Activated naive CD4-positive, alpha-beta T cell treated with anti-CD3 and anti-CD28 coated beads, Interleukin-2, amount 50 U/mL, for 24 hours (primary cell): ENCODE measurements at regions not wholly inside any gene's neighbourhood (a gene's known extent, or its start where the extent isn't known, plus 50 kb on each side); places are given as distances from the start of the nearest gene placed in this dataset.

Source experiments
- H3K27ac Mint-ChIP-seq: one replicate; pipeline ENCODE4 v1.8.0; 2021; ENCODE audit warnings: mild to moderate bottlenecking, mixed read lengths
- H3K27me3 Mint-ChIP-seq: one replicate; pipeline ENCODE4 v1.8.0; 2021; ENCODE audit warnings: mixed read lengths
- H3K36me3 Mint-ChIP-seq: one replicate; pipeline ENCODE4 v1.8.0; 2021; ENCODE audit warnings: mixed read lengths
- H3K4me1 Mint-ChIP-seq: one replicate; pipeline ENCODE4 v1.8.0; 2021; ENCODE audit warnings: mixed read lengths
- H3K4me3 Mint-ChIP-seq: one replicate; pipeline ENCODE4 v1.8.0; 2021; ENCODE audit warnings: mild to moderate bottlenecking, mixed read lengths
- H3K9me3 Mint-ChIP-seq: one replicate; pipeline ENCODE4 v1.8.0; 2021; ENCODE audit warnings: mixed read lengths

DNA sequence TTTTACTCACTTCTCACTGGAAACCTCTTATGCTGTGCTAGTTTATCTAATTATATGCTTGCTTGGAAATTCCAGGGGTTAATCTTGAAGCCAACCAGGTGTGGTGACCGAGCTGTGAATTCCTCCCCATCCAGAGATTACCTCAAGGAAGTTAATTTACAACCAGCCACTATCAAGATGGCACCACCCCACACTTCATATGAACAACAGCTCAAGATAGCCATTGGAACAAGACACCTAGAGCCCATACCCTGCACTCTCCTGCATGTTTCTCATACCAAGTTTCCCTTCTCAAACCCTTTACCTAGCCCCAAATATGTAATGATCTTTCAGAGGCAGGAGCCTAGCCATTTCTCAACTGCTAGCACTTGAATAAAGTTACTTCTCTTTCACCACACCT is 2156.9 kb upstream of the C9orf72 start:
- Mint-ChIP-seq H3K4me3 (no peak overlapping the region), H3K27ac (no peak overlapping the region), H3K27me3 (no peaks in the 10 kb centered on the region), H3K36me3 (no peaks in the 10 kb centered on the region), H3K9me3 (peaks cover 6% of the 10 kb centered on the region), H3K4me1 (no peaks in the 10 kb centered on the region)

DNA sequence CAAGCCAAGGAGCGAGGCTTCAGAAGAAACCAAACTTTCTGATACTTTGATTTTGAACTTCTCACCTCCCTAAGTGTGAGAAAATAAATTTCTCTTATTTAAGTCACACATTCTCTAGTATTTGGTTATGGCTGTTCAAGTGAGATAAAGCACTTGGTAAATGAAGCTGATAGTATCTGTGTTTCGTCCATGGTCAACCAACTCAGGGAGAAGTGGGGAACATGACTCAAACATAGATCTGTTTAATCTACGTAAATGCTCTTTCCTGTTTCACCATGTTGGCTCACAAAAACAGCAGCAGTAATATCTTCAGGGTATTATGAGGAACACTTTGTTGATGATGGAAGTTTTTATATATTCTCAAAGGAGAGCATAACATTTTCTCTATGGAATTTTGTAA is 2167.2 kb upstream of the C9orf72 start:
- Mint-ChIP-seq H3K27ac (no peak overlapping the region), H3K4me1 (no peaks in the 10 kb centered on the region), H3K9me3 (peaks cover 5% of the 10 kb centered on the region), H3K36me3 (no peaks in the 10 kb centered on the region), H3K4me3 (no peak overlapping the region), H3K27me3 (no peaks in the 10 kb centered on the region)

DNA sequence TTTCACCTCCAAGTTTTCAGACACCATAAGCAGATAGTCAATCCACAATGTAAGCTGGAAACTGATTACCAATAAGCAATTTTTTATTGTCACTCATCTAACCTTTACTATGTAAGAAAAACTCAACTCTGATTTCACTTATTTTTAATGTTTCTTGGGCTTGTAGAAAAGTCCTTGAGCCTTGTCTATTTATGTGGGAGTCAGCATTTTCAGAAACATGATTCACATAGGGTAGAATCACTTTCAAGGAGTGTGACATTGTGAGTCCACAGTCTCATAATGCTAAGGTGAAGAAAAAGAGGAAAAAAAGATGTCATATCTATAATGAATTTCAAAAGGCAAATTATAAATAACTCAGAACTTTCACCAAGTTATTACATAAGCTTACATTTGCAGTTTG is 2167.9 kb upstream of the C9orf72 start:
- Mint-ChIP-seq H3K36me3 (no peaks in the 10 kb centered on the region), H3K27me3 (no peaks in the 10 kb centered on the region), H3K4me1 (no peaks in the 10 kb centered on the region), H3K27ac (no peak overlapping the region), H3K9me3 (peaks cover 5% of the 10 kb centered on the region), H3K4me3 (no peak overlapping the region)

GRCh38 chr9:29750062-29750461 is 2176.8 kb upstream of the C9orf72 start:
- Mint-ChIP-seq H3K27me3 (no peaks in the 10 kb centered on the region), H3K27ac (no peak overlapping the region), H3K4me3 (no peak overlapping the region), H3K4me1 (no peaks in the 10 kb centered on the region), H3K9me3 (no peaks in the 10 kb centered on the region), H3K36me3 (no peaks in the 10 kb centered on the region)

DNA sequence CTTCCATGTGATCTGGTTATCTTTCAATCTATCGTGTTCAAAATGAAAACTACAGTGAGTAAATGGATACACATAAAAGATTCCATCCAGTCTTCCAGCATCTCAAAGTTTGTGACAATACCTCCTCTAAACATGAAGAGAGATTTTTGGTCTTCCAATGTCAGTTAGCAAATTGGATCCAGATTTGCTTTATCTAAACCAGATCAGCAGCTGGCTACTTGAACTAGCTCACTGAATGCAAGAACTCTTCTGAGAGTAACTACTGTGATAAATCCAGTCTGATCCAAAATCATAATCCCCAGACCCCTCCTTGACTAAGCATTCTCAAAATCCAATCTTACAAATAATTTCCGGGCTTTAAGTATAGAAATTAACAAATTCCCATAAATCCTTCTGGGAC is 2177.9 kb upstream of the C9orf72 start:
- H3K4me1 Mint-ChIP-seq, result no peaks in the 10 kb centered on the region
- no peaks in the 10 kb centered on the region for H3K36me3 Mint-ChIP-seq
- no peaks in the 10 kb centered on the region for H3K27me3 Mint-ChIP-seq
- no peaks in the 10 kb centered on the region for H3K9me3 Mint-ChIP-seq
- no peak overlapping the region for H3K4me3 Mint-ChIP-seq
- H3K27ac Mint-ChIP-seq, result no peak overlapping the region

- Mint-ChIP-seq H3K36me3 (no peaks in the 10 kb centered on the region), H3K27me3 (no peaks in the 10 kb centered on the region), H3K4me1 (no peaks in the 10 kb centered on the region), H3K27ac (no peak overlapping the region), H3K4me3 (no peak overlapping the region), H3K9me3 (no peaks in the 10 kb centered on the region)
Measured at GRCh38 chr9:29753638-29754037, 2180.4 kb upstream of the C9orf72 start.

DNA sequence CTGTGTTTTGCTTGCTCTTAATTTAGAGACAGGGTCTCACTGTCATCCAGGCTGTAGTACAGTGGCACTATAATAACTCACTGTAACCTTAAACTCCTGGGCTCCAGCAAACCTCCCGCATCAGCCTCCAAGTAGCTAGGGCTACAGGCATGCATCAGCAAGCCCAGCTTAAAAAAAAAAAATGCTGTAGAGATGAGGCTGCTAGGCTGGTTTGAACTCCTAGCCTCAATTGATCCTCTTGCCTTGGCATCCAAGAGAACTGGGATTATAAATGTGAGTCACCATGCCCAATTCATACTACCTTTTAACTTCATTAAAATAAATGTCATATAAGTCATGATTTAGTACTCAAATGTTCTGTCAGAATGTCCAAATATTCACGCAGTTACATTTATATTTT is 2195.7 kb upstream of the C9orf72 start:
- Mint-ChIP-seq H3K36me3 (no peaks in the 10 kb centered on the region), H3K27ac (no peak overlapping the region), H3K4me3 (no peak overlapping the region), H3K9me3 (peaks cover 4% of the 10 kb centered on the region), H3K4me1 (no peaks in the 10 kb centered on the region), H3K27me3 (no peaks in the 10 kb centered on the region)

- H3K4me1 Mint-ChIP-seq, result no peaks in the 10 kb centered on the region
- peaks cover 3% of the 10 kb centered on the region for H3K9me3 Mint-ChIP-seq
- no peak overlapping the region for H3K4me3 Mint-ChIP-seq
- no peak overlapping the region for H3K27ac Mint-ChIP-seq
- no peaks in the 10 kb centered on the region for H3K36me3 Mint-ChIP-seq
- H3K27me3 Mint-ChIP-seq, result no peaks in the 10 kb centered on the region
Measured at GRCh38 chr9:29773676-29774075, 2200.4 kb upstream of the C9orf72 start.

GRCh38 chr9:29775491-29775890 is 2202.2 kb upstream of the C9orf72 start:
- Mint-ChIP-seq H3K4me1 (no peaks in the 10 kb centered on the region), H3K36me3 (no peaks in the 10 kb centered on the region), H3K27ac (no peak overlapping the region), H3K4me3 (no peak overlapping the region), H3K27me3 (no peaks in the 10 kb centered on the region), H3K9me3 (peaks cover 3% of the 10 kb centered on the region)

- H3K4me1 Mint-ChIP-seq, result no peaks in the 10 kb centered on the region
- H3K36me3 Mint-ChIP-seq, result no peaks in the 10 kb centered on the region
- H3K9me3 Mint-ChIP-seq, result peaks cover 3% of the 10 kb centered on the region
- no peak overlapping the region for H3K27ac Mint-ChIP-seq
- no peaks in the 10 kb centered on the region for H3K27me3 Mint-ChIP-seq
- no peak overlapping the region for H3K4me3 Mint-ChIP-seq
Measured at GRCh38 chr9:29778281-29778849, 2205.1 kb upstream of the C9orf72 start.

GRCh38 chr9:29793970-29794369 is 2220.7 kb upstream of the C9orf72 start:
- no peaks in the 10 kb centered on the region for H3K9me3 Mint-ChIP-seq
- no peak overlapping the region for H3K27ac Mint-ChIP-seq
- no peak overlapping the region for H3K4me3 Mint-ChIP-seq
- H3K27me3 Mint-ChIP-seq, result no peaks in the 10 kb centered on the region
- no peaks in the 10 kb centered on the region for H3K4me1 Mint-ChIP-seq
- no peaks in the 10 kb centered on the region for H3K36me3 Mint-ChIP-seq

GRCh38 chr9:29796291-29796952 is 2223.1 kb upstream of the C9orf72 start:
- Mint-ChIP-seq H3K27me3 (no peaks in the 10 kb centered on the region), H3K4me3 (no peak overlapping the region), H3K36me3 (no peaks in the 10 kb centered on the region), H3K4me1 (no peaks in the 10 kb centered on the region), H3K27ac (no peak overlapping the region), H3K9me3 (no peaks in the 10 kb centered on the region)

DNA sequence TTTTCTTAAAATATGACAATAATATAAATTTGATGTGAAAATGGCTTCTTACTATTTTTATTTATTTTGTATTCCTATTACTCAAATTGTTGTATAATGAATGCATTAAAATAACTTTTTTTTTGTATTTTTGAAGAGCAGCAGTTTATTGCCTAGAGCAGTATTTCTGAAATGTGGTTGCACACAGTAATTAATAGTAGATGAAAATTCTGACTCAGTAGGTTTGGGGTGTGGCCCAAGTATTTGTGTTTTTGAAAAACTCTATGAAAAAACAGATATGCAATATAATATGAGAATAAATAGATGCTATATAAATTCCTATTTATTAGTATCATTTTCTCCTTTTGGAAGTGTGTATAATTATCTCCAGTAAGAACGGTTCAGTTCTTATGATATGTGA is 2225.3 kb upstream of the C9orf72 start:
- no peaks in the 10 kb centered on the region for H3K9me3 Mint-ChIP-seq
- H3K27ac Mint-ChIP-seq, result no peak overlapping the region
- no peaks in the 10 kb centered on the region for H3K4me1 Mint-ChIP-seq
- H3K27me3 Mint-ChIP-seq, result no peaks in the 10 kb centered on the region
- H3K4me3 Mint-ChIP-seq, result no peak overlapping the region
- H3K36me3 Mint-ChIP-seq, result no peaks in the 10 kb centered on the region

DNA sequence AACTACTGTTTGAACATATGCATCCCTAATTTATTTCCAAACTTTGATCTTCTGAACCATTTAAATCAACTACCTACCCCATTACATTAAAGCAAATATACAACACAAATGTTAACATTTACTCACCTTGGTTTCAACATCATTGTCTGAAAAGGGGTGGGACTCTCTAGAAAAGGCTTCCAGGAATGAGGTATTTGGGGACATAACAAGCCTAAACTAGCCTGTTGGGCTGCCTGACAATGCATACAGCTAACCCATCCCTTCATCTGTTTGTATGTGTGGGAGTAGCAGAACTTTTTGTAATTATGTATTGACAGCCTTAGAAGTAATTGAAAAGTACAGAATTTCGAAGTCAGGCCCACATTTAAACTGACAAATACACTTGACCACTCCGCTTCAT is 2225.9 kb upstream of the C9orf72 start:
- H3K27me3 Mint-ChIP-seq, result no peaks in the 10 kb centered on the region
- H3K4me3 Mint-ChIP-seq, result no peak overlapping the region
- H3K27ac Mint-ChIP-seq, result no peak overlapping the region
- no peaks in the 10 kb centered on the region for H3K9me3 Mint-ChIP-seq
- no peaks in the 10 kb centered on the region for H3K36me3 Mint-ChIP-seq
- no peaks in the 10 kb centered on the region for H3K4me1 Mint-ChIP-seq

- Mint-ChIP-seq H3K27me3 (no peaks in the 10 kb centered on the region), H3K9me3 (no peaks in the 10 kb centered on the region), H3K27ac (no peak overlapping the region), H3K4me3 (no peak overlapping the region), H3K4me1 (no peaks in the 10 kb centered on the region), H3K36me3 (no peaks in the 10 kb centered on the region)
Measured at GRCh38 chr9:29800821-29801220, 2227.5 kb upstream of the C9orf72 start.

DNA sequence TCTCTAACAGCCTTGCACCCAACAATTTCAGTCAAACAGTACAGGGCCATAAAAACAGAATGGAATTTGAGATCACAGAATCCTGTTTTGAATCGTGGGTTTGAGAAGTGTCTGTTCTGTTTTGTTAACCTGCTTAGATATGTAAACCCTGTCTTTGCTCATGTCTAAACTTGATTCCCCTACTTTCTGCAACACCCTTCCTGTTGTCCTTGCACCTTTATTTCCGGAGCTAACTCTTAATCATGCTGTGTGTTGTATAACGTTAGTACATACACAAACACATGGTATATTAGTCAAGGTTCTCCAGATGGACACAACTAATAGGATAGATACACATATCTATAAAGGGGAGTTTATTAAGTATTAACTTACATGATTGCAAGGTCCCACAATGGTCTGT is 2229.2 kb upstream of the C9orf72 start:
- Mint-ChIP-seq H3K36me3 (no peaks in the 10 kb centered on the region), H3K4me3 (no peak overlapping the region), H3K4me1 (no peaks in the 10 kb centered on the region), H3K27me3 (no peaks in the 10 kb centered on the region), H3K9me3 (no peaks in the 10 kb centered on the region), H3K27ac (no peak overlapping the region)
